ENCODE measurements at regions not wholly inside any gene's neighbourhood (a gene's known extent, or its start where the extent isn't known, plus 50 kb on each side); places are given as distances from the start of the nearest gene placed in this dataset.
A peak's percentile ranks its signal among the peaks of the same experiment; 100 is the strongest.
"Not testable (repeated sequence)": the region's sequence is repeated elsewhere in the genome, so short reads cannot be mapped to it uniquely, and the experiment has no call there.

GRCh38 chr17:43345515-43345914 is 53.3 kb upstream of the ARL4D start:
- not testable (repeated sequence) for DNase-seq (ENCODE audit: low read depth)

- no peak for DNase-seq (ENCODE audit: low read depth)
These were observed 54.1 kb upstream of the ARL4D start for GRCh38 chr17:43344685-43345084.

GRCh38 chr17:43342589-43342890 is 56.3 kb upstream of the ARL4D start:
- no peak for DNase-seq (ENCODE audit: low read depth)

- no peak for DNase-seq (ENCODE audit: low read depth)
These were observed 56.8 kb upstream of the ARL4D start for GRCh38 chr17:43341715-43342588.

- peak; percentile 42 for DNase-seq (ENCODE audit: low read depth)
These were observed 59.8 kb upstream of the ARL4D start for GRCh38 chr17:43338886-43339516.

- no peak for DNase-seq (ENCODE audit: low read depth)
These were observed 60.9 kb upstream of the ARL4D start for GRCh38 chr17:43337684-43338428.

- DNase-seq (ENCODE audit: low read depth), result no peak
These were observed 63.9 kb upstream of the ARL4D start for GRCh38 chr17:43334738-43335402.

- no peak for DNase-seq (ENCODE audit: low read depth)
These were observed 65.3 kb upstream of the ARL4D start for GRCh38 chr17:43333433-43333943.

GRCh38 chr17:43332230-43332629 is 66.6 kb upstream of the ARL4D start:
- DNase-seq (ENCODE audit: low read depth), result no peak

- no peak for DNase-seq (ENCODE audit: low read depth)
These were observed 67.7 kb upstream of the ARL4D start for GRCh38 chr17:43330876-43331639.

- no peak for DNase-seq (ENCODE audit: low read depth)
These were observed 69.6 kb upstream of the ARL4D start for GRCh38 chr17:43329183-43329582.

- DNase-seq (ENCODE audit: low read depth), result no peak
These were observed 70.1 kb upstream of the ARL4D start for GRCh38 chr17:43328650-43329049.

- no peak for DNase-seq (ENCODE audit: low read depth)
These were observed 70.9 kb upstream of the ARL4D start for GRCh38 chr17:43327834-43328420.

GRCh38 chr17:43327421-43327820 is 71.4 kb upstream of the ARL4D start:
- no peak for DNase-seq (ENCODE audit: low read depth)

- DNase-seq (ENCODE audit: low read depth), result no peak
These were observed 72.1 kb upstream of the ARL4D start for GRCh38 chr17:43326490-43327275.

- no peak for DNase-seq (ENCODE audit: low read depth)
These were observed 74.4 kb upstream of the ARL4D start for GRCh38 chr17:43324205-43324893.

- DNase-seq (ENCODE audit: low read depth), result no peak
These were observed 79.3 kb upstream of the ARL4D start for GRCh38 chr17:43319293-43320124.

GRCh38 chr17:43316522-43317142 is 82.2 kb upstream of the ARL4D start:
- no peak for DNase-seq (ENCODE audit: low read depth)
